Natural killer cell (primary cell): ENCODE measurements at regions not wholly inside any gene's neighbourhood (a gene's known extent, or its start where the extent isn't known, plus 50 kb on each side); places are given as distances from the start of the nearest gene placed in this dataset.

Experiments used
- ATAC-seq, 3 donors: fragments of 150-1000 bp in 2 of 3; fragments of 200-7000 bp in 1 of 3; cut with Tn5 transposase; 1 replicate in 1 of 3; 2 replicates in 2 of 3; pipeline ENCODE4 v1.10.0; 2021; ENCODE audit warnings: mild to moderate bottlenecking in 2 of 3, moderate library complexity in 2 of 3
- DNase-seq, 2 donors: peaks; one replicate each; pipeline versions ENCODE4 v3.0.0 to v3.0.0-alpha.2; 2013 to 2021; ENCODE audit warnings: mixed read lengths in 1 of 2
- H3K27ac ChIP-seq: one replicate; pipeline ENCODE4 v1.5.1; 2013; ENCODE audit warnings: mild to moderate bottlenecking, low read length
- H3K27me3 ChIP-seq: one replicate; pipeline ENCODE4 v1.6.1; 2013; ENCODE audit warnings: low read length; ENCODE audit not compliant: control insufficient read depth, insufficient read depth
- H3K36me3 ChIP-seq: one replicate; pipeline ENCODE4 v1.6.1; 2013; ENCODE audit warnings: low read length; ENCODE audit not compliant: control insufficient read depth, insufficient read depth
- H3K4me1 ChIP-seq: one replicate; pipeline ENCODE4 v1.6.1; 2013; ENCODE audit warnings: low read length; ENCODE audit not compliant: control insufficient read depth, insufficient read depth
- H3K4me3 ChIP-seq: one replicate; pipeline ENCODE4 v1.5.1; 2013; ENCODE audit warnings: low read length
- H3K9me3 ChIP-seq: one replicate; pipeline ENCODE4 v1.6.1; 2013; ENCODE audit warnings: low read length; ENCODE audit not compliant: control insufficient read depth, insufficient read depth
- H3K27ac Mint-ChIP-seq, 2 donors: one replicate each; pipeline ENCODE4 v1.8.0; 2022; ENCODE audit warnings: mild to moderate bottlenecking in 2 of 2, mixed read lengths in 2 of 2, moderate library complexity in 1 of 2
- H3K27me3 Mint-ChIP-seq, 2 donors: one replicate each; pipeline ENCODE4 v1.8.0; 2022; ENCODE audit warnings: low read depth in 2 of 2, mixed read lengths in 2 of 2
- H3K36me3 Mint-ChIP-seq: one replicate; pipeline ENCODE4 v1.8.0; 2022; ENCODE audit warnings: mixed read lengths
- H3K4me1 Mint-ChIP-seq, 2 donors: one replicate each; pipeline ENCODE4 v1.8.0; 2022; ENCODE audit warnings: mixed read lengths in 2 of 2
- H3K4me3 Mint-ChIP-seq: one replicate; pipeline ENCODE4 v1.8.0; 2022; ENCODE audit warnings: mild to moderate bottlenecking, moderate library complexity, mixed read lengths
- H3K9me3 Mint-ChIP-seq, 2 donors: one replicate each; pipeline ENCODE4 v1.8.0; 2022; ENCODE audit warnings: mixed read lengths in 2 of 2
- CTCF ChIP-seq: fragments of 200-600 bp; IDR thresholded peaks from one replicate; pipeline ENCODE4 v1.8.0; 2022; ENCODE audit warnings: antibody characterized with exemption
- WGBS: methylation state at CpG from one replicate; pipeline ENCODE4 v1.1.7; 2013; ENCODE audit warnings: missing lambda C conversion rate; ENCODE audit not compliant: insufficient coverage; 5-methylcytosine and 5-hydroxymethylcytosine counted together
- intact Hi-C: fragments of 100-400 bp; cut with micrococcal nuclease; formaldehyde crosslinking; loops from one replicate; pipeline ENCODE4 v1.14.2; 2022

- Mint-ChIP-seq H3K9me3 (peaks cover 0 to 2% of the 10 kb centered on the region in 2 donors), H3K27me3 (peaks cover 3 to 17% of the 10 kb centered on the region in 2 donors), H3K27ac (no peak overlapping the region), H3K4me1 (no peaks in the 10 kb centered on the region), H3K4me3 (no peak overlapping the region), H3K36me3 (no peaks in the 10 kb centered on the region)
- H3K4me3 ChIP-seq: no peak overlapping the region
- ATAC-seq: no peak
- H3K4me1 ChIP-seq: no peaks in the 10 kb centered on the region
- no peaks in the 10 kb centered on the region for H3K36me3 ChIP-seq
- no peak for DNase-seq
- 91% methylated on average over 2 of the region's 2 CpGs for WGBS
- no peak for TF ChIP-seq CTCF
- H3K27me3 ChIP-seq: no peaks in the 10 kb centered on the region
- intact Hi-C loops: no loop called here
- H3K27ac ChIP-seq: no peak overlapping the region
- H3K9me3 ChIP-seq: no peaks in the 10 kb centered on the region
These were observed 97.7 kb upstream of the FGGY start for GRCh38 chr1:59199147-59199546.

- no peak for TF ChIP-seq CTCF
- ATAC-seq: no peak
- H3K36me3 Mint-ChIP-seq: peaks cover 4% of the 10 kb centered on the region
- DNase-seq: no peak
- intact Hi-C loops: no loop called here
- H3K27ac Mint-ChIP-seq: no peak overlapping the region
- peaks cover 3 to 21% of the 10 kb centered on the region in 2 donors for H3K27me3 Mint-ChIP-seq
- Histone ChIP-seq H3K9me3 (no peaks in the 10 kb centered on the region), H3K36me3 (no peaks in the 10 kb centered on the region), H3K4me1 (no peaks in the 10 kb centered on the region), H3K27ac (no peak overlapping the region), H3K27me3 (no peaks in the 10 kb centered on the region), H3K4me3 (no peak overlapping the region)
- no peaks in the 10 kb centered on the region for H3K4me1 Mint-ChIP-seq
- peaks cover 1 to 2% of the 10 kb centered on the region in 2 donors for H3K9me3 Mint-ChIP-seq
- no peak overlapping the region for H3K4me3 Mint-ChIP-seq
- WGBS: 95% methylated on average over 3 of the region's 4 CpGs
These were observed 97.0 kb upstream of the FGGY start for GRCh38 chr1:59199719-59200376.

GRCh38 chr1:59201341-59201740 is 95.6 kb upstream of the FGGY start:
- Histone ChIP-seq H3K4me3 (no peak overlapping the region), H3K4me1 (no peaks in the 10 kb centered on the region), H3K27ac (no peak overlapping the region), H3K36me3 (no peaks in the 10 kb centered on the region), H3K27me3 (no peaks in the 10 kb centered on the region), H3K9me3 (no peaks in the 10 kb centered on the region)
- Mint-ChIP-seq H3K4me1 (no peaks in the 10 kb centered on the region), H3K27me3 (peaks cover 3 to 25% of the 10 kb centered on the region in 2 donors), H3K9me3 (peaks cover 3% of the 10 kb centered on the region in 2 donors), H3K4me3 (no peak overlapping the region), H3K36me3 (peaks cover 8% of the 10 kb centered on the region), H3K27ac (no peak overlapping the region)
- TF ChIP-seq CTCF: no peak
- intact Hi-C loops: no loop called here
- DNase-seq: no peak
- ATAC-seq: no peak

- Histone ChIP-seq H3K4me1 (no peaks in the 10 kb centered on the region), H3K9me3 (no peaks in the 10 kb centered on the region), H3K27me3 (no peaks in the 10 kb centered on the region), H3K27ac (no peak overlapping the region), H3K36me3 (no peaks in the 10 kb centered on the region), H3K4me3 (no peak overlapping the region)
- Mint-ChIP-seq H3K4me3 (no peak overlapping the region), H3K4me1 (no peaks in the 10 kb centered on the region), H3K36me3 (peaks cover 8% of the 10 kb centered on the region), H3K27ac (no peak overlapping the region), H3K27me3 (peaks cover 3 to 18% of the 10 kb centered on the region in 2 donors), H3K9me3 (peaks cover 3% of the 10 kb centered on the region in 2 donors)
- TF ChIP-seq CTCF: no peak
- intact Hi-C loops: no loop called here
- DNase-seq (no peak), ATAC-seq (no peak)
- WGBS: 100% methylated on average over 1 of the region's 1 CpG
These were observed 94.4 kb upstream of the FGGY start for GRCh38 chr1:59202455-59202854.
